ENCODE measurements at regions not wholly inside any gene's neighbourhood (a gene's known extent, or its start where the extent isn't known, plus 50 kb on each side); places are given as distances from the start of the nearest gene placed in this dataset.

GRCh38 chr5:89110916-89111646 lies 228.1 kb upstream of the MEF2C start:
- Histone ChIP-seq H2AK9ac (replicated peaks; ENCODE audit: low read depth, low read length, poor library complexity) (no peak overlapping the region), H3K4ac (ENCODE audit: low read depth, low read length) (no peak overlapping the region), H2AK5ac (ENCODE audit: low read depth, low read length) (no peak overlapping the region), H2AFZ (replicated peaks; ENCODE audit: low read length, poor library complexity) (no peak overlapping the region), H2BK20ac (ENCODE audit: low read depth, low read length) (no peak overlapping the region), H3K23ac (ENCODE audit: low read depth, low read length) (no peak overlapping the region), H2BK15ac (ENCODE audit: low read depth, low read length) (no peak overlapping the region), H3K27ac (ENCODE audit: insufficient read depth, low read length) (no peak overlapping the region), H4K91ac (ENCODE audit: insufficient read depth, low read depth, low read length) (no peak overlapping the region), H4K5ac (ENCODE audit: low read depth, low read length) (no peak overlapping the region), H3K56ac (ENCODE audit: extremely low read depth, insufficient read depth, low read length) (no peak overlapping the region), H3K9me1 (ENCODE audit: insufficient read depth, low read length) (no peaks in the 10 kb centered on the region), H3K79me1 (ENCODE audit: low read depth in 1 of 2, low read length in 2 of 2) (no peaks in the 10 kb centered on the region), H3K4me3 (ENCODE audit: insufficient read depth, low read depth, low read length) (no peak overlapping the region), H3K27me3 (ENCODE audit: control insufficient read depth, insufficient read depth, low read length) (no peaks in the 10 kb centered on the region), H3K14ac (replicated peaks; ENCODE audit: low read depth, low read length) (no peak overlapping the region), H4K8ac (ENCODE audit: low read depth in 2 of 2, low read length in 2 of 2) (no peak overlapping the region), H2BK120ac (ENCODE audit: low read depth, low read length) (no peak overlapping the region), H3K9ac (ENCODE audit: low read depth, low read length) (no peak overlapping the region), H3K4me2 (ENCODE audit: low read depth, low read length) (no peak overlapping the region), H4K20me1 (ENCODE audit: insufficient read depth, low read length) (no peaks in the 10 kb centered on the region), H3K9me3 (ENCODE audit: control insufficient read depth, insufficient read depth, low read length) (no peaks in the 10 kb centered on the region), H3K36me3 (ENCODE audit: control insufficient read depth, insufficient read depth, low read length) (no peaks in the 10 kb centered on the region), H2BK5ac (ENCODE audit: low read depth, low read length, poor library complexity, severe bottlenecking) (no peak overlapping the region), H3K4me1 (ENCODE audit: control insufficient read depth, insufficient read depth, low read length) (no peaks in the 10 kb centered on the region), H3K18ac (ENCODE audit: low read depth, low read length) (no peak overlapping the region)
- WGBS, 2 experiments (ENCODE audit: extremely low coverage in 2 of 2, insufficient read length in 1 of 2), result no CpG with 5 or more reads among the region's 4 CpGs
- no peak for DNase-seq
- in situ Hi-C loops (cut with MboI; ENCODE audit: low sequenced_read_pairs), result no loop called here
- ATAC-seq (ENCODE audit: low read depth), result no peak
- no TSS peak for BruUV-seq (replicated peaks)
- ChIA-PET POLR2A (ENCODE audit: unreplicated experiment) (no interaction called here), CTCF (interaction anchor here (0.6 kb wide), 1 partner anchor 420 kb away, joined by 3 read pairs; no protein-coding TSS in a partner anchor)
- intact Hi-C loops (cut with micrococcal nuclease), result no loop called here
- dilution Hi-C loops (cut with HindIII; ENCODE audit: low sequenced_read_pairs, unreplicated experiment), result no loop called here
- TF ChIP-seq, protein P1, sequence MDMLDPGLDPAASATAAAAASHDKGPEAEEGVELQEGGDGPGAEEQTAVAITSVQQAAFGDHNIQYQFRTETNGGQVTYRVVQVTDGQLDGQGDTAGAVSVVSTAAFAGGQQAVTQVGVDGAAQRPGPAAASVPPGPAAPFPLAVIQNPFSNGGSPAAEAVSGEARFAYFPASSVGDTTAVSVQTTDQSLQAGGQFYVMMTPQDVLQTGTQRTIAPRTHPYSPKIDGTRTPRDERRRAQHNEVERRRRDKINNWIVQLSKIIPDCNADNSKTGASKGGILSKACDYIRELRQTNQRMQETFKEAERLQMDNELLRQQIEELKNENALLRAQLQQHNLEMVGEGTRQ (IDR thresholded peaks at IDR 0.05; ENCODE audit: low read depth, low read length), result no peak
- TF ChIP-seq RFX5 (IDR thresholded peaks at IDR 0.05; ENCODE audit: low read depth, low read length) (no peak), CTCF (conservative IDR thresholded peaks at IDR 0.05; ENCODE audit: low read depth, low read length) (no peak), FOS (IDR thresholded peaks at IDR 0.05; ENCODE audit: low read depth, low read length) (no peak), POLR2A (IDR thresholded peaks at IDR 0.05; ENCODE audit: low read depth, low read length) (no peak), RAD21 (IDR thresholded peaks at IDR 0.05; ENCODE audit: low read length) (no peak), MAFK (IDR thresholded peaks at IDR 0.05; ENCODE audit: low read depth, low read length) (no peak), RCOR1 (IDR thresholded peaks at IDR 0.05; ENCODE audit: insufficient replicate concordance, low read length) (no peak), SMC3 (IDR thresholded peaks at IDR 0.05; ENCODE audit: low read depth, low read length) (no peak), MXI1 (IDR thresholded peaks at IDR 0.05; ENCODE audit: borderline replicate concordance, low read depth, low read length) (no peak), BHLHE40 (IDR thresholded peaks at IDR 0.05; ENCODE audit: low read depth, low read length) (no peak), CEBPB (IDR thresholded peaks at IDR 0.05; ENCODE audit: low read depth, low read length) (no peak), NFE2L2 (IDR thresholded peaks at IDR 0.05; ENCODE audit: low read depth, low read length) (no peak), CHD1 (IDR thresholded peaks at IDR 0.05; ENCODE audit: low read depth, low read length) (no peak), MAZ (IDR thresholded peaks at IDR 0.05; ENCODE audit: borderline replicate concordance, low read depth, low read length) (no peak)
- TF ChIP-seq, protein P2, sequence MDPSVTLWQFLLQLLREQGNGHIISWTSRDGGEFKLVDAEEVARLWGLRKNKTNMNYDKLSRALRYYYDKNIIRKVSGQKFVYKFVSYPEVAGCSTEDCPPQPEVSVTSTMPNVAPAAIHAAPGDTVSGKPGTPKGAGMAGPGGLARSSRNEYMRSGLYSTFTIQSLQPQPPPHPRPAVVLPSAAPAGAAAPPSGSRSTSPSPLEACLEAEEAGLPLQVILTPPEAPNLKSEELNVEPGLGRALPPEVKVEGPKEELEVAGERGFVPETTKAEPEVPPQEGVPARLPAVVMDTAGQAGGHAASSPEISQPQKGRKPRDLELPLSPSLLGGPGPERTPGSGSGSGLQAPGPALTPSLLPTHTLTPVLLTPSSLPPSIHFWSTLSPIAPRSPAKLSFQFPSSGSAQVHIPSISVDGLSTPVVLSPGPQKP (IDR thresholded peaks at IDR 0.05; ENCODE audit: borderline replicate concordance, low read depth, low read length), result no peak
